Cardiac fibroblast (primary cell): ENCODE measurements at regions not wholly inside any gene's neighbourhood (a gene's known extent, or its start where the extent isn't known, plus 50 kb on each side); places are given as distances from the start of the nearest gene placed in this dataset.
A peak's percentile ranks its signal among the peaks of the same experiment; 100 is the strongest.

ENCODE experiments used
- DNase-seq, 2 donors: peaks; one replicate each; pipeline versions ENCODE4 v3.0.0 to v3.0.0-alpha.2; 2010; ENCODE audit warnings: low read depth in 2 of 2
- H3K4me3 ChIP-seq, 2 donors: replicated peaks in 1 of 2; 1 replicate in 1 of 2; 2 replicates in 1 of 2; pipeline ENCODE4 v1.5.1; 2011; ENCODE audit warnings: low read depth in 2 of 2, low read length in 2 of 2, mild to moderate bottlenecking in 2 of 2, moderate library complexity in 1 of 2
- TF ChIP-seq, protein P1 (sequence below): IDR thresholded peaks from one replicate; pipeline ENCODE4 v1.5.1; 2011; ENCODE audit warnings: low read depth, mild to moderate bottlenecking, low read length, inconsistent platforms

DNA sequence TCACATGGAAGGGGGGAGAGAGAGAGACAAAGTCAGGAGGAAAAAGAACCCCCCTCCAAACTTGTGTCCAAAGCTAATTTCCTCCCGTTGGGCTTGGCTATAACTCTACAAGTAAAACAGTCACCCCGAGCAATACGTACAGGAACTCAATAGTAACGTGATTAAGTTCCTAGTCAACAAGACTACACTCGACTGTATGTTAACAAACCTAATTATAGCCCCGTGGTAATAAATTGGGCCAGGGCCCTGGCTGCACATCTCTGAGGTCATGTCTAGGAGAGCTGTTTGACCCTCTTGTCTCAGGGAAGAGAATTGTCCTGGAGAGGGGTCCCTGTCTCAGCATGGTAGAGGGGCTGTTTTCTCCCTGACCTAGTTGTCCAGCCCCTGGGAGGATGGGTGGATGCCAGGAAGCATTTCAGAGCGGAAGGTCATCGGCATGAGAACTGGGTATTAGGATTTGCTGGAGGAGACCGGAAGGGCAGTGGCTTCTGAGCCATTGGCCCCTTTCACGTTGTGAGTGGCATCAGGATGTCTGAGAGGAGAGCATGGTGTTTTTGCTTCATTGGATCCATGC is 60.2 kb upstream of the COMTD1 start:
- no peak overlapping the region for H3K4me3 ChIP-seq
- TF ChIP-seq, protein P1, sequence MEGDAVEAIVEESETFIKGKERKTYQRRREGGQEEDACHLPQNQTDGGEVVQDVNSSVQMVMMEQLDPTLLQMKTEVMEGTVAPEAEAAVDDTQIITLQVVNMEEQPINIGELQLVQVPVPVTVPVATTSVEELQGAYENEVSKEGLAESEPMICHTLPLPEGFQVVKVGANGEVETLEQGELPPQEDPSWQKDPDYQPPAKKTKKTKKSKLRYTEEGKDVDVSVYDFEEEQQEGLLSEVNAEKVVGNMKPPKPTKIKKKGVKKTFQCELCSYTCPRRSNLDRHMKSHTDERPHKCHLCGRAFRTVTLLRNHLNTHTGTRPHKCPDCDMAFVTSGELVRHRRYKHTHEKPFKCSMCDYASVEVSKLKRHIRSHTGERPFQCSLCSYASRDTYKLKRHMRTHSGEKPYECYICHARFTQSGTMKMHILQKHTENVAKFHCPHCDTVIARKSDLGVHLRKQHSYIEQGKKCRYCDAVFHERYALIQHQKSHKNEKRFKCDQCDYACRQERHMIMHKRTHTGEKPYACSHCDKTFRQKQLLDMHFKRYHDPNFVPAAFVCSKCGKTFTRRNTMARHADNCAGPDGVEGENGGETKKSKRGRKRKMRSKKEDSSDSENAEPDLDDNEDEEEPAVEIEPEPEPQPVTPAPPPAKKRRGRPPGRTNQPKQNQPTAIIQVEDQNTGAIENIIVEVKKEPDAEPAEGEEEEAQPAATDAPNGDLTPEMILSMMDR, result no peak
- peak in 1 of 2 donors; percentile 18 for DNase-seq

- peak overlapping the region; percentile 54 for H3K4me3 ChIP-seq
- TF ChIP-seq, protein P1, result peak; percentile 3
- peak; percentile 82 to 83 for DNase-seq
Measured at GRCh38 chr10:75294866-75295701, 59.3 kb upstream of the COMTD1 start.

DNA sequence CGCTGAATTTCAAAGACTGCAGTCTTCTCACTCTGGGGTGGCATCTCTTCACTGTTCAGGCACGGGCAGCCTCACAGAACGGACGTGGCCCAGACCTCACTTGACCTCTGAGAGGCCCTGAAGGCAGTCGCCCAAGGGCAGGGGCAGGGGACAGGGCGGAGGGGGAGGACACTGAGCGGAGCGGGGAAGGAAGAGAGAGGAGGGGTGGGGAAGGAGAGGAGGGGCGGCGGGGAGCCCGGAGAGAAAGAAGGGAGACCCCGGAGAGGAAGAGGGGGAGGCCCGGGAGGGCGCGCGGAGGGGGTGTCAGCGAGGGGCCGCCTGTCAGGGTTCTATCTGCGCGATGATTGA is 58.7 kb upstream of the COMTD1 start:
- TF ChIP-seq, protein P1, result no peak
- no peak for DNase-seq
- peak overlapping the region; percentile 36 to 54 for H3K4me3 ChIP-seq

- no peak overlapping the region for H3K4me3 ChIP-seq
- DNase-seq, result no peak
- TF ChIP-seq, protein P1, result no peak
Measured at GRCh38 chr10:75294031-75294437, 58.3 kb upstream of the COMTD1 start.

- DNase-seq, result no peak
- H3K4me3 ChIP-seq, result no peak overlapping the region
- TF ChIP-seq, protein P1, result no peak
Measured at GRCh38 chr10:75293446-75293820, 57.7 kb upstream of the COMTD1 start.

- no peak overlapping the region for H3K4me3 ChIP-seq
- TF ChIP-seq, protein P1, result no peak
- no peak for DNase-seq
Measured at GRCh38 chr10:75292794-75293445, 57.2 kb upstream of the COMTD1 start.
